NCI-H460 (cell line): ENCODE measurements at regions not wholly inside any gene's neighbourhood (a gene's known extent, or its start where the extent isn't known, plus 50 kb on each side); places are given as distances from the start of the nearest gene placed in this dataset.

Experiments
- DNase-seq: peaks from one replicate; pipeline ENCODE4 v3.0.0-alpha.2; 2016; ENCODE audit warnings: low read depth; ENCODE audit errors: extremely low read depth

GRCh38 chr2:189267925-189268579 lies 88.5 kb upstream of the COL5A2 start:
- DNase-seq, result no peak

GRCh38 chr2:189268763-189269162 lies 89.2 kb upstream of the COL5A2 start:
- DNase-seq, result no peak

- no peak for DNase-seq
These were observed 94.2 kb upstream of the COL5A2 start for GRCh38 chr2:189273734-189274133.

- DNase-seq, result no peak
These were observed 94.8 kb upstream of the COL5A2 start for GRCh38 chr2:189274361-189274760.

GRCh38 chr2:189276277-189276676 lies 96.7 kb upstream of the COL5A2 start:
- DNase-seq, result peak; percentile 97

GRCh38 chr2:189281201-189281600 lies 101.6 kb upstream of the COL5A2 start:
- no peak for DNase-seq

- no peak for DNase-seq
These were observed 105.8 kb upstream of the COL5A2 start for GRCh38 chr2:189285349-189285748.

- peak; percentile 81 for DNase-seq
These were observed 106.5 kb upstream of the COL5A2 start for GRCh38 chr2:189285962-189286645.

GRCh38 chr2:189287363-189287762 lies 107.8 kb upstream of the COL5A2 start:
- DNase-seq, result no peak

- DNase-seq, result peak; percentile 88
These were observed 108.5 kb upstream of the COL5A2 start for GRCh38 chr2:189287982-189288521.

GRCh38 chr2:189291460-189291859 lies 111.9 kb upstream of the COL5A2 start:
- no peak for DNase-seq

- no peak for DNase-seq
These were observed 113.6 kb upstream of the COL5A2 start for GRCh38 chr2:189293164-189293563.

GRCh38 chr2:189297446-189297845 lies 117.9 kb upstream of the COL5A2 start:
- no peak for DNase-seq

GRCh38 chr2:189298038-189298437 lies 118.5 kb upstream of the COL5A2 start:
- no peak for DNase-seq

GRCh38 chr2:189298481-189298880 lies 118.9 kb upstream of the COL5A2 start:
- no peak for DNase-seq

- no peak for DNase-seq
These were observed 120.4 kb upstream of the COL5A2 start for GRCh38 chr2:189299974-189300373.

GRCh38 chr2:189300916-189301315 lies 121.4 kb upstream of the COL5A2 start:
- no peak for DNase-seq

GRCh38 chr2:189302274-189302948 lies 122.8 kb upstream of the COL5A2 start:
- DNase-seq, result no peak

GRCh38 chr2:189304360-189304759 lies 124.8 kb upstream of the COL5A2 start:
- no peak for DNase-seq

GRCh38 chr2:189305291-189305943 lies 125.9 kb upstream of the COL5A2 start:
- DNase-seq, result no peak

GRCh38 chr2:189306525-189306924 lies 127.0 kb upstream of the COL5A2 start:
- no peak for DNase-seq
